ENCODE measurements at regions not wholly inside any gene's neighbourhood (a gene's known extent, or its start where the extent isn't known, plus 50 kb on each side); places are given as distances from the start of the nearest gene placed in this dataset.

DNA sequence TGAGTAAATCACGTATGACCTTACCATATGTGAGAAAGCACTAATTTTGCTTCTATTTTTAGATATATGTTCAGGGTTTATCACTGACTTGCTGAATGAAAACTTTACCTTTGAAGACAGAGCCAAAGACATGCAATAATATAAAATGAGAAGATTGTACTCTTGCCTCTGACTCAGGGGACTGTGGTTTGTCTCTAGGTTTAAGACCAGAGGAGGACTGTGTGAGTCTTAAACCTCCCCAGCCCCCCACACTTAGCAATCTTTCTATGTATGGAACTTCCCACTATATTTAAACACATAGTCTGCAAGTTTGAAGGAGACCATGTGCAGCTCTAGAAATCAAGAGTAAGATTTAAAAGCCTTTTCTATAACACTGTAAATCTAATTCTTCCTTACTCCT, 368.7 kb upstream of the FAM241A start:
- H4K91ac ChIP-seq (ENCODE audit: insufficient read depth, low read depth, low read length) = no peak overlapping the region
- H4K8ac ChIP-seq (ENCODE audit: low read depth in 2 of 2, low read length in 2 of 2) = no peak overlapping the region
- H2AFZ ChIP-seq (replicated peaks; ENCODE audit: low read length, poor library complexity) = no peak overlapping the region
- no peaks in the 10 kb centered on the region for H3K27me3 ChIP-seq (ENCODE audit: control insufficient read depth, insufficient read depth, low read length)
- H2BK5ac ChIP-seq (ENCODE audit: low read depth, low read length, poor library complexity, severe bottlenecking) = no peak overlapping the region
- no peaks in the 10 kb centered on the region for H3K79me1 ChIP-seq (ENCODE audit: low read depth in 1 of 2, low read length in 2 of 2)
- intact Hi-C loops (cut with micrococcal nuclease) = no loop called here
- H2BK15ac ChIP-seq (ENCODE audit: low read depth, low read length) = no peak overlapping the region
- no peak overlapping the region for H3K18ac ChIP-seq (ENCODE audit: low read depth, low read length)
- H3K14ac ChIP-seq (replicated peaks; ENCODE audit: low read depth, low read length) = no peak overlapping the region
- no peak overlapping the region for H2BK20ac ChIP-seq (ENCODE audit: low read depth, low read length)
- H3K4ac ChIP-seq (ENCODE audit: low read depth, low read length) = no peak overlapping the region
- no peak overlapping the region for H3K4me2 ChIP-seq (ENCODE audit: low read depth, low read length)
- no peak overlapping the region for H3K56ac ChIP-seq (ENCODE audit: extremely low read depth, insufficient read depth, low read length)
- no peaks in the 10 kb centered on the region for H3K4me1 ChIP-seq (ENCODE audit: control insufficient read depth, insufficient read depth, low read length)
- no peak overlapping the region for H3K23ac ChIP-seq (ENCODE audit: low read depth, low read length)
- H3K9ac ChIP-seq (ENCODE audit: low read depth, low read length) = no peak overlapping the region
- no peaks in the 10 kb centered on the region for H4K20me1 ChIP-seq (ENCODE audit: insufficient read depth, low read length)
- ATAC-seq (ENCODE audit: low read depth) (no peak), DNase-seq (no peak)
- H2BK120ac ChIP-seq (ENCODE audit: low read depth, low read length) = no peak overlapping the region
- no peaks in the 10 kb centered on the region for H3K9me1 ChIP-seq (ENCODE audit: insufficient read depth, low read length)
- no TSS peak for BruUV-seq (replicated peaks)
- CTCF ChIA-PET = no interaction called here
- no peak overlapping the region for H2AK9ac ChIP-seq (replicated peaks; ENCODE audit: low read depth, low read length, poor library complexity)
- H3K36me3 ChIP-seq (ENCODE audit: control insufficient read depth, insufficient read depth, low read length) = no peaks in the 10 kb centered on the region
- dilution Hi-C loops (cut with HindIII; ENCODE audit: low sequenced_read_pairs, unreplicated experiment) = no loop called here
- no CpG with 5 or more reads among the region's 1 CpG for WGBS, 2 experiments (ENCODE audit: extremely low coverage in 2 of 2, insufficient read length in 1 of 2)
- H4K5ac ChIP-seq (ENCODE audit: low read depth, low read length) = no peak overlapping the region
- POLR2A ChIA-PET (ENCODE audit: unreplicated experiment) = no interaction called here
- H3K9me3 ChIP-seq (ENCODE audit: control insufficient read depth, insufficient read depth, low read length) = no peaks in the 10 kb centered on the region
- H2AK5ac ChIP-seq (ENCODE audit: low read depth, low read length) = no peak overlapping the region
- in situ Hi-C loops (cut with MboI; ENCODE audit: low sequenced_read_pairs) = no loop called here
- no peak overlapping the region for H3K4me3 ChIP-seq (ENCODE audit: insufficient read depth, low read depth, low read length)
- H3K27ac ChIP-seq (ENCODE audit: insufficient read depth, low read length) = no peak overlapping the region
- TF ChIP-seq MAZ (IDR thresholded peaks at IDR 0.05; ENCODE audit: borderline replicate concordance, low read depth, low read length) = no peak
- no peak for TF ChIP-seq MAFK (IDR thresholded peaks at IDR 0.05; ENCODE audit: low read depth, low read length)
- TF ChIP-seq RFX5 (IDR thresholded peaks at IDR 0.05; ENCODE audit: low read depth, low read length) = no peak
- TF ChIP-seq, protein P1, sequence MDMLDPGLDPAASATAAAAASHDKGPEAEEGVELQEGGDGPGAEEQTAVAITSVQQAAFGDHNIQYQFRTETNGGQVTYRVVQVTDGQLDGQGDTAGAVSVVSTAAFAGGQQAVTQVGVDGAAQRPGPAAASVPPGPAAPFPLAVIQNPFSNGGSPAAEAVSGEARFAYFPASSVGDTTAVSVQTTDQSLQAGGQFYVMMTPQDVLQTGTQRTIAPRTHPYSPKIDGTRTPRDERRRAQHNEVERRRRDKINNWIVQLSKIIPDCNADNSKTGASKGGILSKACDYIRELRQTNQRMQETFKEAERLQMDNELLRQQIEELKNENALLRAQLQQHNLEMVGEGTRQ (IDR thresholded peaks at IDR 0.05; ENCODE audit: low read depth, low read length) = no peak
- no peak for TF ChIP-seq RAD21 (IDR thresholded peaks at IDR 0.05; ENCODE audit: low read length)
- TF ChIP-seq CHD1 (IDR thresholded peaks at IDR 0.05; ENCODE audit: low read depth, low read length) = no peak
- no peak for TF ChIP-seq CEBPB (IDR thresholded peaks at IDR 0.05; ENCODE audit: low read depth, low read length)

All from IMR-90 (cell line).